ENCODE measurements at regions not wholly inside any gene's neighbourhood (a gene's known extent, or its start where the extent isn't known, plus 50 kb on each side); places are given as distances from the start of the nearest gene placed in this dataset.
"Not testable (repeated sequence)": the region's sequence is repeated elsewhere in the genome, so short reads cannot be mapped to it uniquely, and the experiment has no call there.

DNA sequence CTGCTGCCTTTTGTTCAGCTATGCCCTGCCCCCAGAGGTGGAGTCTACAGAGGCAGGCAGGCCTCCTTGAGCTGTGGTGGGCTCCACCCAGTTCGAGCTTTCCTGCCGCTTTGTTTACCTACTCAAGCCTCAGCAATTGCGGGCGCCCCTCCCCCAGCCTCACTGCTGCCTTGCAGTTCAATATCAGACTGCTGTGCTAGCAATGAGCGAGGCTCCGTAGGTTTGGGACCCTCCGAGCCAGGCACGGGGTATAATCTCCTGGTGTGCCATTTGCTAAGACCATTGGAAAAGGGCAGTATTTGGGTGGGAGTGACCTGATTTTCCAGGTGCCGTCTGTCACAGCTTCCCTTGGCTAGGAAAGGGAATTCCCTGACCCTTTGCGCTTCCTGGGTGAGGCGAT is 51.9 kb downstream of the DIPK2A start:
- DNase-seq (ENCODE audit: low read depth, low spot score); CTCF ChIA-PET; POLR2A ChIA-PET; H3K4me3 ChIP-seq (ENCODE audit: low read depth, low read length): not testable (repeated sequence)

DNA sequence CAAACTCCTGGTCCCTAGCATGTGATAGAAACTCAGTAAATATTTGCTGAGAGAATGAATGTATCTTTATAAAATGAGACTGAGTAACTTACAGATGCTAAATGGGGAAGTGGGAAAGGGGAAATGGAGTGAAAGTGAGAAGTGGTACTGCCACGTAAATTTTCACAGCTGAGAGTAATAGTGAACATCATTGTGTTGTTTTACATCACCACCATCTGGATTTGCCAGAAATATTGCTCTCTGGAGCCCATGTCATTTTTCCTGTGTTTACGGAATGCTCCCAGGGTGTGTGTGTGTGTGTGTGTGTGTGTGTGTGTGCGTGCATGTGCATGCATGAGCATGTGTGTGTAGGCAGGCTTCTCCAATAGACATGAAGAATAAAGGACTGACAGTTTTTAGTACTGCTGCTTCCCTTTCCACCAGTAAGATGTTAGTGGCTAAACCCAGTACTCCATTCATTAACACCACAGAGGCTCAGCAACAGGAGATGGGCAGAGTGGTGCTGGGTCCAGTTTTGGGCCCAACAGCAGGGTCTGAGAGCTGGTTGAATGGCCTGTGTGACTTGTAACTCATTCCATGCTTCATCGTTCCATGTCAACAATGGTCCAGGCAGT is 57.3 kb downstream of the DIPK2A start:
- ChIA-PET CTCF (no interaction called here), POLR2A (no interaction called here)
- DNase-seq (ENCODE audit: low read depth, low spot score) = no peak
- H3K4me3 ChIP-seq (ENCODE audit: low read depth, low read length) = no peak overlapping the region
- TF ChIP-seq, protein P1, sequence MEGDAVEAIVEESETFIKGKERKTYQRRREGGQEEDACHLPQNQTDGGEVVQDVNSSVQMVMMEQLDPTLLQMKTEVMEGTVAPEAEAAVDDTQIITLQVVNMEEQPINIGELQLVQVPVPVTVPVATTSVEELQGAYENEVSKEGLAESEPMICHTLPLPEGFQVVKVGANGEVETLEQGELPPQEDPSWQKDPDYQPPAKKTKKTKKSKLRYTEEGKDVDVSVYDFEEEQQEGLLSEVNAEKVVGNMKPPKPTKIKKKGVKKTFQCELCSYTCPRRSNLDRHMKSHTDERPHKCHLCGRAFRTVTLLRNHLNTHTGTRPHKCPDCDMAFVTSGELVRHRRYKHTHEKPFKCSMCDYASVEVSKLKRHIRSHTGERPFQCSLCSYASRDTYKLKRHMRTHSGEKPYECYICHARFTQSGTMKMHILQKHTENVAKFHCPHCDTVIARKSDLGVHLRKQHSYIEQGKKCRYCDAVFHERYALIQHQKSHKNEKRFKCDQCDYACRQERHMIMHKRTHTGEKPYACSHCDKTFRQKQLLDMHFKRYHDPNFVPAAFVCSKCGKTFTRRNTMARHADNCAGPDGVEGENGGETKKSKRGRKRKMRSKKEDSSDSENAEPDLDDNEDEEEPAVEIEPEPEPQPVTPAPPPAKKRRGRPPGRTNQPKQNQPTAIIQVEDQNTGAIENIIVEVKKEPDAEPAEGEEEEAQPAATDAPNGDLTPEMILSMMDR (IDR thresholded peaks at IDR 0.05; ENCODE audit: insufficient read depth, low read length, missing control alignments) = no peak

DNA sequence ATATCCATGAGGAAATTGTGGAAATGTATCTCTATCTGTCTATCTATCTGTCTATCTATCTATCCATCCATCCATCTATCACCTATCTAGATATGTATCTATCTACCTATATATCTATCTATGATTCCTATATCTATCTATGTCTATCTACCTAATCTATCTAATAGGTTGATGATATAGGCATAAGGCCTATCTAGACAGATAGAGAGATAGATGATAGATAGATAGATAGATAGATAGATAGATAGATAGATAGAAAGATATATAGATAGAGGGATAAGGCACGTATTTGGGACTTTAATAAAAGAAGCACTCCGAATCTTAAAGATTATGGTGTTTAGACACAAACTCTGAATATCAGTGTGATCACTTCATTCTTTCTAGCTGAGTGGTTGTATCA is 58.1 kb downstream of the DIPK2A start:
- ChIA-PET CTCF (no interaction called here), POLR2A (no interaction called here)
- no peak for DNase-seq (ENCODE audit: low read depth, low spot score)
- H3K4me3 ChIP-seq (ENCODE audit: low read depth, low read length) = no peak overlapping the region
- TF ChIP-seq, protein P1 (IDR thresholded peaks at IDR 0.05; ENCODE audit: insufficient read depth, low read length, missing control alignments) = no peak

DNA sequence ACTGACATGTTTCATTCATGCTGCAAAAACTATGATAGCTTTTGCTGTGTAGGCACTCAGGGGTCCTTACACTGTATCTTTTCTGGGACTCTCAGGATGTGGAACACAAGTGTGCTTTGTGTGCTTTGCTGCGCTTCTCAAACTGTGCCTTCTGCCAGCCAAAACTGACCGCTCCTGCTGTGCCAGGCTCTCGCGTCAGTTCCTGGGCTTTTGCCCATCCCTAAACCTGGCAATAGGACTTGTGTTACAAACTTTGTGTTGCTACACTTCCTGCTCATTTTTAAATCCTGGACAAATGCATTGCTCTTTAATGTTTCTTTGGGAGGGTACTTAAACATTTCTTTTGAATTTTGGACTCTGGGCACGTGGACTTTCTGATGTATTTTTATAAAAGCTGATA is 60.3 kb downstream of the DIPK2A start:
- TF ChIP-seq, protein P1 (IDR thresholded peaks at IDR 0.05; ENCODE audit: insufficient read depth, low read length, missing control alignments) = no peak
- DNase-seq (ENCODE audit: low read depth, low spot score) = no peak
- ChIA-PET POLR2A (no interaction called here), CTCF (interaction anchor here (1.1 kb wide), 1 partner anchor 55 kb away, joined by 3 read pairs; no protein-coding TSS in a partner anchor)
- no peak overlapping the region for H3K4me3 ChIP-seq (ENCODE audit: low read depth, low read length)

DNA sequence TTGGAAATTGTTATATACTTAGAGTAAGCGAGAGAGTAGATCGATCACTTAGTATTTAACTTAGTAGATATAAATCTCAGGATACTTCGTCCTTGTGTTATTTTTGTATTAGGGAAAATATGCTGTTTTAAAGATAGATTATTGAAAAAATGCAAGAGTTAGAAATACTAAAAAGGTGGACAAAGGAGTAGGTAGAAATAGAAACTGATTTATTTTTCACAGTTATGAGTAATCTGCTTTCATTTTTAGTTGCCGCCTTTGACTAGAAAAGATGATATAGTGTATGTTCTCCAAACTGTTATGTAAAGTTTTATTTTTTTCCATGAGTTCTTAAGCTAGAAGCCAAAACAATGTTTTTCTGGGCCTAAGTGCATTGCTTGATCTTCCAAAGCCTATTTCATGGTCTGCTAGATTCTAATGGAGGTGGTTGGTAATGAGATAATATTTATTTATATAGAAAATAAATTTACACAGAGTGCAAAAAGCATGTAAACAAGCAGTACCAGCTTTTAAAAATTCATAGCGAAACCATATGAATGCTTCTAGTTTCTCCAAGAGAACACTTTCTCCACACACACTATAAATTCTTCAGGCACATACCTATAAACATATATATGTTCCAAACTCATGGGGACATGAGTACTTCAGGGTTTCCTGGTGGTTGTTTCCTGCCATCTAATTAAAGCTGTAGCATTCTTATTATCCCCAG is 61.1 kb downstream of the DIPK2A start:
- no peak for DNase-seq (ENCODE audit: low read depth, low spot score)
- ChIA-PET CTCF (no interaction called here), POLR2A (no interaction called here)
- H3K4me3 ChIP-seq (ENCODE audit: low read depth, low read length) = no peak overlapping the region
- TF ChIP-seq, protein P1 (IDR thresholded peaks at IDR 0.05; ENCODE audit: insufficient read depth, low read length, missing control alignments) = no peak

DNA sequence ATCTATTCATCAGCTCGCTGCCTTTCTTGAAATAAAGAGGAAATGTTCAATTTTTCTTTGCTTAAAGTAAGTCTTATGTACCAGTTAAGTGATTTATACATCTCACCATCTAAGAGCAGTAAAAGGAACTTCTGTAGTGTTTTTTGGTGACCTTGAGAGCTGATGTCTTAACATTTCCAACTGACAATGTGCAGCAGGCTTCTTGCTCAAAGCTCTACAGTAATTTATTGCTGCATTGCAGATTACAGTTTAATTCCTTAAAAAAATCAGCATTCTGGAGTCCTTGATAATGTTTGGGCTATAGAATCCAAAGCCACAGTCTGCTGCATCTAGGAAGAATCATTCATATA is 61.6 kb downstream of the DIPK2A start:
- CTCF ChIA-PET = no interaction called here
- TF ChIP-seq, protein P1 (IDR thresholded peaks at IDR 0.05; ENCODE audit: insufficient read depth, low read length, missing control alignments) = no peak
- POLR2A ChIA-PET = no interaction called here
- H3K4me3 ChIP-seq (ENCODE audit: low read depth, low read length) = no peak overlapping the region
- no peak for DNase-seq (ENCODE audit: low read depth, low spot score)

DNA sequence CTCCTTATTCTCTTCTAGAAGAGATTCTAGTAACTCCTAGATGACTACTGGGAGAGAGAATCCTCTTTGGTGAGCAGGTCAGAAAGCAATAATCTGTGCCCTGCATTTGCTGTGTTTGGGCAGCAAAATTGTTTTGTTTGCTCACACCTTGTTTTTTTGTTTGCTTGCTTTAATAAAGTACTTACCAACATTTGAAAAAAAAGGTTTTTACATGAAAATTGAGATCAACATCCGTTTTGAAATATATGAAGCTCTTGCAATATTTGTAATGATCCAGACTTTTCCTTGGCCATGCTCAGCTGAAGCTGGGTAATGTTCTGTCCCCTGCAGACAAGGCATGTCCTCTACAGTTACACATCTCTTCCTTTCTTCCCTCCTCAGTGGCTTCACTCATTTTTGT is 62.2 kb downstream of the DIPK2A start:
- DNase-seq (ENCODE audit: low read depth, low spot score) = no peak
- ChIA-PET CTCF (no interaction called here), POLR2A (no interaction called here)
- TF ChIP-seq, protein P1 (IDR thresholded peaks at IDR 0.05; ENCODE audit: insufficient read depth, low read length, missing control alignments) = no peak
- H3K4me3 ChIP-seq (ENCODE audit: low read depth, low read length) = no peak overlapping the region

Measured in AG04449 (cell line).